GM21360 (cell line): ENCODE measurements at regions not wholly inside any gene's neighbourhood (a gene's known extent, or its start where the extent isn't known, plus 50 kb on each side); places are given as distances from the start of the nearest gene placed in this dataset.

ENCODE experiments used
- ATAC-seq: cut with Tn5 transposase; IDR thresholded peaks from one replicate; pipeline ENCODE4 v1.9.1; 2021; ENCODE audit warnings: mild to moderate bottlenecking, moderate library complexity; ENCODE audit not compliant: unreplicated experiment

DNA sequence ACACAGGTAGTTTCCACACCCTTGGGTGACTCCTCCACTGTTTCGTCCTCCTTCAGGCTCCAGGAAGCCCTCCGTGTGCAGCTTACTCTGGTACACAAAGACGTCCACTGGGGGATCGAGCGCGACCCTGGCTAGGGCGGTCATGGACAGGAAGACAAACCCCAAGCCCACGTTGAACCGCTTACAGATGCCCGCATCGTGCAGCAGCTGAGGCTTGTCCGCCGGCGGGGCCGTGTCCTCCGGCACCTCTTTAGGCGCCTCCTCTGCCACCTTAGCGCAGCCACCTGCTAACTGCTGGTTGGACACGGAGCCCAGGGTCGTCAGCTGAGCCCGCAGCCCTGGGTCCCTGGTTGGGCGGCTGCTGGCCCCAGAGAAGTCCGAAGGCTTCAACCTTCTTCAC, 309.0 kb upstream of the BTBD3 start:
- no peak for ATAC-seq

- ATAC-seq = no peak
Observed at GRCh38 chr20:11624704-11625103, 293.0 kb upstream of the BTBD3 start.

DNA sequence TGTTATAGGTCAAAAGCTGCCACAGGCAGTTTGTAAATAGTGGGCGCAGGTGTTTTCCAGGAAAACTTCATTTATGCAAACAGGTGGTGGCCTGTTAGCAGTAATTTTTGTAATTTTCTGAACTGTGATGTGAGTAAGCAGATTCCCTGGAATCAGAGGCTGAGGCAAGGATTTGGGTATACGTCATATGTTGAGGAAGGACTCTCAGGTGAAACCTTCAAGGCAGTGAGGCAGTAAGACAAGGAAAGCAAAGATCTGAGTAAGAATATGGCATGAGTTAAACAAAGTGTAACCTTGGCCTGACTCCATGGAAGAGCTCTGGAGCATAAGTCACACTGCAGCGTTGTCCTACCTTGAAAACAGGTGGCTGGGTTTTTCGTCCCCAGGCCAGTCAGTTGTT, 291.1 kb upstream of the BTBD3 start:
- no peak for ATAC-seq

- ATAC-seq = no peak
Observed at GRCh38 chr20:11642866-11643265, 274.8 kb upstream of the BTBD3 start.

DNA sequence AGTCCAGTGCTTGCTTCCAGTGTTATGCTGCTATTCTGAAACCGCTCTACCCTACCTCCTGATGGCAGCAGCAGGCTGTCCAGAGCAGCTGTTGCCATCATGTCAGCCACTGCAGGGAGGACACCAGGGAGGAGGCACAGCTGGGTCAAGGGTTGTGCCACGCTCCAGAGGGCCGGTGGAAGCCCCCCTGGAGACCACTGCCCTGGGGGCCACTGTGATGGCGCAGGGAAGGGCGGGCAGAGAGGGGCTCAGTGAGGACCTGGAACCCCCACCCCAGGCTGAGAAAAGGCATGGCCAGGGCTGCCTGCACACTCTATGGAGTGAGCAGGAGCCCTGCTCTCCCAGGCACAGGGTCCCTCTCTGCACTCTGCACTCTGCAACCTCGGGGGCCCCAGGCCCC, 271.3 kb upstream of the BTBD3 start:
- ATAC-seq = no peak

DNA sequence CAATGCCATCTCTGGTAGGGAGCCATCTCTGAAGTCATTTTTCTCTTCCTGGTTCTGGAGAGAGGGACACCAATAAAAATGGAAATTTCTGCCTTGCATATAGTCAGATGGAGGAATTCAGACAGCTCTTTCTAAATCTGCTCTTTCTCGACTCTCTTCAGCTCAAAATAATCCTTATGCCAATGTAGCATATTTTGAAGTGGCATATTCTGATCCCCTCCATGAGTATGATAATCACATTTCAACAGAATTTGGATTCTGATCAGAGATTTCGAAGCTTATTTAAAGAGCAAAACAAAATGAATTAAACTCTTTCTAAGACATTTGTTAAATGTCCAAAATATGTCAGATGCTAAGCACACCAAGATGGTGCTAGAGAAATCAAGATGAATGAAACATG, 267.1 kb upstream of the BTBD3 start:
- ATAC-seq = no peak

GRCh38 chr20:11651138-11651537, 266.6 kb upstream of the BTBD3 start:
- no peak for ATAC-seq

- ATAC-seq = no peak
Observed at GRCh38 chr20:11651647-11652046, 266.0 kb upstream of the BTBD3 start.

DNA sequence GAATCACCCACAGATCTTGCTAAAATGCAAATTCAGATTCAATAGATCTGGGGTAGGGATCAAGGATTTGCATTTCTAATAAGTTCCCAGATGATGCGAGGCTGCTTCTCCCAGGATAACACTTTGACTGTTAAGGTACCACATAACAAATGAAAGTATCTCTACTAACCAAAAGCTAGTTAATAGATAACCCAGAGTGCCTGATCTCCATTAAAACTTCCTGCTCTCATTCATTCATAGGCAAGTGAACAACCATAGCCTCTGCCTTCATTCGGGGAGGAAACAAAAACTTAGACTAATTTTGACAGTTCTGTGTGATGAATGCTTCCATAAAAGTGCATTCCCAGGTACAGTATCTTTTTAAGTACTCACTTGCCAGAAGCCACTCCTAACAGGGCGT, 265.6 kb upstream of the BTBD3 start:
- no peak for ATAC-seq

GRCh38 chr20:11654766-11655165, 262.9 kb upstream of the BTBD3 start:
- ATAC-seq = no peak

GRCh38 chr20:11660673-11661072, 257.0 kb upstream of the BTBD3 start:
- ATAC-seq = no peak

GRCh38 chr20:11671015-11671511, 246.6 kb upstream of the BTBD3 start:
- no peak for ATAC-seq

DNA sequence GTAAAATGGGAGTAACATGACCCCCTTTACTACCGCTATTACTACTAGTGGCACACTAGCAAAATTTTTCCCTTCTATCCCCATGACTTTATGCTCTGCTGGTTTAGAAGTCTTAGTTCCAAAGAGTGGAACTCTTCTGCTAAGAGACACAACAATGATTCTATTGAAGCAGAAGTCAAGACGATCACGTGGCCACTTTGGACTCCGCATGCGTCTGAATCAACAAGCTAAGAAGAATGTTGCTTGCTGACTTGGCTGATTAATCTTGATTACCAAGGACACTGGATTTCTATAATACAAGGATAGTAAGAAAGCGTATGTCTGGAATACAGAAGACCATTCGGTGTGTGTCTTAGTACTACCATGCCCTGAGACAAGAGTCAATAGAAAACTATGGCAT, 244.7 kb upstream of the BTBD3 start:
- ATAC-seq = no peak

GRCh38 chr20:11675920-11676629, 241.6 kb upstream of the BTBD3 start:
- ATAC-seq = no peak

- ATAC-seq = no peak
Observed at GRCh38 chr20:11676630-11677287, 240.9 kb upstream of the BTBD3 start.

GRCh38 chr20:11677428-11677827, 240.3 kb upstream of the BTBD3 start:
- no peak for ATAC-seq

- no peak for ATAC-seq
Observed at GRCh38 chr20:11677836-11678235, 239.9 kb upstream of the BTBD3 start.

- no peak for ATAC-seq
Observed at GRCh38 chr20:11682285-11682684, 235.4 kb upstream of the BTBD3 start.

GRCh38 chr20:11686195-11686594, 231.5 kb upstream of the BTBD3 start:
- no peak for ATAC-seq

- no peak for ATAC-seq
Observed at GRCh38 chr20:11686820-11687543, 230.7 kb upstream of the BTBD3 start.

GRCh38 chr20:11687546-11688292, 230.0 kb upstream of the BTBD3 start:
- ATAC-seq = no peak
